ENCODE measurements at regions not wholly inside any gene's neighbourhood (a gene's known extent, or its start where the extent isn't known, plus 50 kb on each side); places are given as distances from the start of the nearest gene placed in this dataset.

- in situ Hi-C loops (cut with HindIII; ENCODE audit: low sequenced_read_pairs) = no loop called here
Observed at GRCh38 chr14:98855926-98856715, 415.9 kb downstream of the BCL11B start.

- in situ Hi-C loops (cut with HindIII; ENCODE audit: low sequenced_read_pairs) = no loop called here
Observed at GRCh38 chr14:98858158-98858557, 413.8 kb downstream of the BCL11B start.

DNA sequence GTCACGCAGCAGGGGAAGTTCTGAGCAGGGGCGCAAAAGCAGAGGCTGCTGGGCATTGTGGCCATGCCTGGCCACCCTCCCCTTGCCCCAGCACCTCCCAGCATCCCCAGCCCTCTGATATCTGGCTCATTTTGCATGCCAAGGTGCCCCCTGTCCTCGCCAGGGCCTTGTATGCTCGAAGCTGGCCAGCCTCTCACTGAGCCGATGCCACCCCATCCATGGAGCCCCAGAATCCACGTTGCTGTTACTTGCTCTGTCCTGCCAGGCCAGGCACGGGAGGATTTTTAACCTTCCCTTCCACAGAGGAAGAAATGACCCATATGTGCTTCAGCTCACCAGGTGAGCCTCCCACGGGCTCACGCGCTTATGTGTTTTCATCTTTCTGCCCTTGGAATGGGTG, 413.4 kb downstream of the BCL11B start:
- in situ Hi-C loops (cut with HindIII; ENCODE audit: low sequenced_read_pairs) = no loop called here

DNA sequence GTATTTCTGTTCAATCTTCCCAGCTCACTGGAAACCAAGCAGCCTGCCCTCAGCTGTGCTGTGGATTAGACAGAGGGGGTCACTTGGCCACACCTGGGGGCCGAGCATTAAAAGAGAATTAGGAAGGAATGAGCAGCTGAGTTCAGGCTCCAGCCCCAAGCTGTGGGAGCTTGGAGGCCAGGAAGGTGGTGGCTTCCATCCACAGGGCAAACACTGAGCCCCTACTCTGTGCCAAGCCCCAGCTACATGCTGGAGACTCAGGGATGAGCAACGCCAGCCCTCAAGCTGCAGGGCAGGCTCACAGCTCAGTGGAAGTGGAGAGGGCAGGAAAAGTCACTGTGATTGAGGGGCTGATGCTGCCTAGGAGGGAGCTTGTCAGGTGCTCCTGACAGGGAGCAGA, 412.7 kb downstream of the BCL11B start:
- in situ Hi-C loops (cut with HindIII; ENCODE audit: low sequenced_read_pairs) = no loop called here

DNA sequence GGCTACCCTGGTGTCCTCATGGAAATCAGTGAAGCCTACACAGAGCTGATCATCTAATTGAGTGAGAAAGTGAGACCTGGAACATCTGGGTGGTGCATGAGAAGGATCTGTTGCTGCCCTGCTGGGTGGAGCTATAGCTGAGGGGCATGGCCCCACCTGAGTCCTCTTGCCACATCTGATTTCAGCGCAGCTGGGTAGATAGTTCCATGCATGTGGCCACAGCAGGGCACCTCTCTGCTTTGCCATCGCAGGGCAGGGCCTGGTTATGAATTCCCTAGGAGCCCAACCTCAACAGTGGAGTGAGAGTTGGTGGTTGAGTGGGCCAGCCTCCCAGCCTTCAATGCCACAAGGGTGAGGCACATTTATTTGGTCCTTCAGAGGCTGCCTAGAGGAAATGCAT, 407.8 kb downstream of the BCL11B start:
- in situ Hi-C loops (cut with HindIII; ENCODE audit: low sequenced_read_pairs) = no loop called here

- in situ Hi-C loops (cut with HindIII; ENCODE audit: low sequenced_read_pairs) = no loop called here
Observed at GRCh38 chr14:98867146-98867545, 404.9 kb downstream of the BCL11B start.

GRCh38 chr14:98867726-98868125, 404.3 kb downstream of the BCL11B start:
- in situ Hi-C loops (cut with HindIII; ENCODE audit: low sequenced_read_pairs) = no loop called here

GRCh38 chr14:98868866-98869265, 403.1 kb downstream of the BCL11B start:
- in situ Hi-C loops (cut with HindIII; ENCODE audit: low sequenced_read_pairs) = no loop called here

DNA sequence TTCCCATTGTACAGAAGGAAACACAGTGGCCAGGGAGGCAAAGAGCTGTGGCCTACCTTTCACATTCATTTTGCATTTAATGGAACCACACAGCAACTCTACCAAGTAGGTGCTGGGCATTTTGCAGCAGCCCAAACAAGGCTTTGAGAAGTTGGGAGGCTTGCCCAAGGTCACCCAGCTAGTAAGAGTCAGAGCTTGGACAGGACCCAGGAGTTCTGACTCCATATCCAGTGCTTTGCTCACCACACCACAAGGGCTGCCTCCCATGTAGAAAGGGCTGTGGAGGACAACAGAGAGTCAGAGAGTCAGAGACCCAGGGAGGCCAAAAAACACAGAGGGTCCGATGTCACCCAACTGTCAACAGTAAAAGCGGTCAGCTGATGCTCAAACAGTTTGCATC, 400.2 kb downstream of the BCL11B start:
- in situ Hi-C loops (cut with HindIII; ENCODE audit: low sequenced_read_pairs) = no loop called here

- in situ Hi-C loops (cut with HindIII; ENCODE audit: low sequenced_read_pairs) = no loop called here
Observed at GRCh38 chr14:98877065-98877464, 394.9 kb downstream of the BCL11B start.

GRCh38 chr14:98878282-98878681, 393.7 kb downstream of the BCL11B start:
- in situ Hi-C loops (cut with HindIII; ENCODE audit: low sequenced_read_pairs) = no loop called here

DNA sequence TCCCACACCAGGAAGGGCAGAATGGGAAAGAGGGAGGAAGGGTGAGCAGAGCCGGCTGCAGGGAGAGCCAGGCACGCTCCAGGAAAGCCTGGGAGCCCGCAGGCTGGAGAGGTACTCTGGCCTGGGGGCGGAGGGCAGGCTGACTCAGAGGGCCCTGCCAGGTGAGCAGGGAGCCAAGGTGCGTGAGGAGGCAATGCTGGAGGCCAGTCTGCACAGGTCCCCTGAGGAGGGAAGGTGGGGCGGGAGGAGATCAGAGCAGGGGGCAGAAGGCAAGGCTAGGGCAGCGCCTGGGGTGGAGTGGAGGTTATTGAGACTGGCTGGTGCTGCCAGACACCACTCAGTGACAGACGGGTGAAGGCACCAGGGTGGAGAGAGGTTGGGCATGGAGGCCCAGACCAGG, 385.0 kb downstream of the BCL11B start:
- in situ Hi-C loops (cut with HindIII; ENCODE audit: low sequenced_read_pairs) = no loop called here

DNA sequence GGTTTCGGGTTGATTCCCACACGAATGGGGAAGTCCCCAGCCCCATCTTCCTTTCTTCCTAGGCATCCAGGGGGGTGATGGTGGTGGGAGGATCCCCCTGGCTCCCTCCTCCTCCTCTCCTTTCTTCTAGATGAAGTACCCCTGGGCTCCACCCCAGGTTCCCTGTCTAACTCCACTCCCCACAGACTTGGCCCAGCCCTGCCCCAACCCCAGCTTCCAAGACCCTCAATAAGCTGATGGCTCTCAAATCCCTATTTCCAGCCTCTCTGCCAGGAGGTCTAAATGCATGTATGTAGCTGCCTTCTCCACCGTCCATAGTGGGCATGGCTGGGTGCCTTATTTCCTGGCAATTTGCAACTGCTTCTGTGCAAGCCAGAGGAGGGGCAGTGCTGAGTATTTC, 383.7 kb downstream of the BCL11B start:
- in situ Hi-C loops (cut with HindIII; ENCODE audit: low sequenced_read_pairs) = no loop called here

- in situ Hi-C loops (cut with HindIII; ENCODE audit: low sequenced_read_pairs) = no loop called here
Observed at GRCh38 chr14:98888927-98889835, 382.8 kb downstream of the BCL11B start.

DNA sequence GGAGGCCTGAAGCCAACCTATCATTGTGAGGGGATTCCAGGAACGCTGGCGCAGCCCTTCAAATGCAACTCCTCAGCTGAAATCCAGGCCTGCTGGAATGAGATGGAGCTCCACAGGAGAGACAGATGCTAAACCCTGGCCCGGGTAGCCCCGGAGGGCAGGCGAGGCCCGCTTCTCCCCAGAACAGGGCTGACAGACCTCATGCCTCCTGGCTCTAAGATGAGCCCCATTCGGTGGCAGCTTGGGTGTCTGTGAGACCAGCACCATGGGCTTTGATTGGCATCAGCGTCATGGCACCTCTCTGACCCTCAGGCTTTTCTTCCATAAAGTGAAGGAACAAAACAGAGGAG, 382.2 kb downstream of the BCL11B start:
- in situ Hi-C loops (cut with HindIII; ENCODE audit: low sequenced_read_pairs) = no loop called here

DNA sequence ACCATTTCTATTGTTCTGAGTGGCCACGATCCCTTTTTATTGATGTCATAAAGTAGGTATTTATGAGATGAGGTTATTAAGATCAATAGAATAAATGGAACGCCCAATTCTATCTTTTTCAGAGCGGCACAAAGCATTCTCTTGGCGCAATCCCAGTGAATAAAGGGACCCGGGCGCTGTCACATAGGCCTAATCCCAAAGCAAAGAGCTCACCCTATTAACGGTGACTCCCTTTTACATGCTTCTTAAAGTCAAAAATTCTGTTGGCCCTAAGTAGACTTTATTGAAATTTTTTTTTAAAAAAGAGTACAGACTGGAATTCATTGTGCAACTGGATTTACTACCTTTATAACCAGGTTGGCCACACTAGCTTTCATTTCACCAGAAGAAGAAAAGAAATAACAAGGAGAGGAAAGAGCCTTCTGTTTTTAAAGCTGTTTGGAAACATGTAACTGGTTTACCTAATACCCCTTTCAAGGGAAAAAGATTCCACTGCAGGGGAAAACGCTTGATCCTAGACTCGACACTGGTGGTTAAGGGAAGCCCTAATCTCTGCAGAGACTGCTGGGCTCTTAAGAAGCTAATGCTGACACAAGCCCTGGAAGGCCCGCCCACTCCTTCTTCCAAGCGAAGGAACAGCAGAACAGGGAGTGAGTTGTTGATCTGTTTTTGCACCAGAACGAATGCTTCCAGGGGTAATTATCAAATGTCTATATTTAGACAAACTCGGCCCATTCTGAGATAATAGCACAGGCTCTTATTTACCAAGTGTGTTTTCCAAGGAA, 381.2 kb downstream of the BCL11B start:
- in situ Hi-C loops (cut with HindIII; ENCODE audit: low sequenced_read_pairs) = no loop called here

- in situ Hi-C loops (cut with HindIII; ENCODE audit: low sequenced_read_pairs) = no loop called here
Observed at GRCh38 chr14:98893675-98894074, 378.3 kb downstream of the BCL11B start.

DNA sequence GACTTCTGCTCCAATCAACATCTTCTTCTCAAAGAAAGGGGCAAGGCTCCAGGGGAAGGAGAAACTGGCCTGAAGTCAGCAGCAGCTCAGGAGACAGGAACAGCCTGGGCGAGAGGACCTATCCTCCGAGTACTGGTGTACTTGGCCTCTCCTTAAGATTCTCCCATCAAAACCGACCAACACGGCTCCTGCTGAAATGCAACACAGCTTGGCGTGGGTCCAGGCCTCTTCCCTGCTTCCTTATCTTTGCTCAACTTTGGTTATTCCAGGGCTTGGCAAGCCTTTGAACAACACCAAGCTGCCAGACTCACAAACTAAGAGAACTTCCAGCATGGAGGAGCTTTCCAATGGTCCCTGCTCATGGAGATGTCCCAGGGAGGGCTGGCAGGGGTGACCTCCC, 377.4 kb downstream of the BCL11B start:
- in situ Hi-C loops (cut with HindIII; ENCODE audit: low sequenced_read_pairs) = no loop called here

GRCh38 chr14:98896449-98896848, 375.5 kb downstream of the BCL11B start:
- in situ Hi-C loops (cut with HindIII; ENCODE audit: low sequenced_read_pairs) = no loop called here

- in situ Hi-C loops (cut with HindIII; ENCODE audit: low sequenced_read_pairs) = no loop called here
Observed at GRCh38 chr14:98897605-98898309, 374.2 kb downstream of the BCL11B start.

DNA sequence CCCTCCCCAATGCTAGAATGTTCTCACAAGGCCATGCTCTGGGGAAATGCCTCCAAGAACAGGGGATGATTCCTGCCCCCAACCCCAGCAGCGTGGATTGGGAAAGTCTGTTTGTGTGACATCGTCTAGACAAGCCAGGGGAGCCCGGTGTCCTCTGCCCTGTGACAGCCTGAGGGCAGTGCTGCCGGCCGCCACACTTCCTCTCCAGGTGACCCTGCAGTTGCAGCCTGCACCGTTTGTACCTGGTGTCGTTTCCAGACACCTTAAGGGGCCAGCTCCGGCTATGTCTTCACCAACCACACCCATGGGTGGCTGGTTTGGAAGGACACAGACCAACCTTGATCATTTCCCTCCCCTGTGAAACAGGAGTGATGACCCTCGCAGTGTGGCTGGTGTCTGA, 372.6 kb downstream of the BCL11B start:
- in situ Hi-C loops (cut with HindIII; ENCODE audit: low sequenced_read_pairs) = no loop called here
